GM18520 (cell line): ENCODE measurements at regions not wholly inside any gene's neighbourhood (a gene's known extent, or its start where the extent isn't known, plus 50 kb on each side); places are given as distances from the start of the nearest gene placed in this dataset.

Source experiments
- ATAC-seq: cut with Tn5 transposase; IDR thresholded peaks from one replicate; pipeline ENCODE4 v1.9.1; 2021; ENCODE audit not compliant: unreplicated experiment

GRCh38 chr2:173664513-173664910 lies 300.7 kb downstream of the SP3 start:
- ATAC-seq, result no peak

- ATAC-seq, result no peak
Observed at GRCh38 chr2:173666171-173666888, 298.8 kb downstream of the SP3 start.

GRCh38 chr2:173667014-173667413 lies 298.2 kb downstream of the SP3 start:
- no peak for ATAC-seq

GRCh38 chr2:173667415-173667814 lies 297.8 kb downstream of the SP3 start:
- ATAC-seq, result no peak

GRCh38 chr2:173669271-173669853 lies 295.8 kb downstream of the SP3 start:
- no peak for ATAC-seq

GRCh38 chr2:173669888-173670287 lies 295.3 kb downstream of the SP3 start:
- ATAC-seq, result no peak

- ATAC-seq, result no peak
Observed at GRCh38 chr2:173672573-173673340, 292.4 kb downstream of the SP3 start.

- ATAC-seq, result no peak
Observed at GRCh38 chr2:173673640-173674039, 291.5 kb downstream of the SP3 start.

GRCh38 chr2:173676647-173677046 lies 288.5 kb downstream of the SP3 start:
- ATAC-seq, result no peak

- ATAC-seq, result no peak
Observed at GRCh38 chr2:173678186-173678585, 287.0 kb downstream of the SP3 start.

GRCh38 chr2:173680574-173680973 lies 284.6 kb downstream of the SP3 start:
- no peak for ATAC-seq

- no peak for ATAC-seq
Observed at GRCh38 chr2:173681881-173682650, 283.1 kb downstream of the SP3 start.

- no peak for ATAC-seq
Observed at GRCh38 chr2:173684896-173685459, 280.2 kb downstream of the SP3 start.

GRCh38 chr2:173690349-173690748 lies 274.8 kb downstream of the SP3 start:
- no peak for ATAC-seq

- no peak for ATAC-seq
Observed at GRCh38 chr2:173692068-173692467, 273.1 kb downstream of the SP3 start.

- ATAC-seq, result no peak
Observed at GRCh38 chr2:173693044-173693589, 272.1 kb downstream of the SP3 start.

- ATAC-seq, result no peak
Observed at GRCh38 chr2:173696274-173696673, 268.9 kb downstream of the SP3 start.

GRCh38 chr2:173697929-173698328 lies 267.2 kb downstream of the SP3 start:
- no peak for ATAC-seq

- ATAC-seq, result no peak
Observed at GRCh38 chr2:173705656-173706055, 259.5 kb downstream of the SP3 start.

GRCh38 chr2:173706936-173707335 lies 258.2 kb downstream of the SP3 start:
- ATAC-seq, result no peak

GRCh38 chr2:173708806-173709205 lies 256.4 kb downstream of the SP3 start:
- no peak for ATAC-seq
